ENCODE measurements at regions not wholly inside any gene's neighbourhood (a gene's known extent, or its start where the extent isn't known, plus 50 kb on each side); places are given as distances from the start of the nearest gene placed in this dataset.

DNA sequence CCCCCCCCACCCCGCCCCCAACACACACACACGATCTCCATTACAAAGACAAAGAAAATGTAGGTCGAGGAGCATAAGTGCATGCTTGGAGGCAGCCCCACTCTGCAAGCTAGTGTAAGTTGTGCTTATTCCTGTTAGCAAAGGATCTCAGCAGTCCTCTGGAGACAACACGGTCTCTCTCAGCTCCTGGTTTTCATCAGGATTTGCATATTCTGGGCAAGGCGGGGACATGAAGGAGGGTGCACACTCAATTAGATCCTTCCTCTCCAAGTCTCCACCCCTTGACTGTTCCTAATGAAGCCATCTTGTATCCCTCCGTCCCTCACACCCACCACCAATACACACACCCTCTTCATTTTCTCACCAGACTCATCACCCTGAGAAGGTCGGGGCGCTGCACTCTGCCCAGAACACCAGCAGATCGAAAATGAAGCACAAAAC, 63.8 kb downstream of the MRPL46 start:
- no peak for DNase-seq

GRCh38 chr15:88401996-88402656, 65.1 kb downstream of the MRPL46 start:
- DNase-seq, result no peak

GRCh38 chr15:88401251-88401995, 65.8 kb downstream of the MRPL46 start:
- no peak for DNase-seq

DNA sequence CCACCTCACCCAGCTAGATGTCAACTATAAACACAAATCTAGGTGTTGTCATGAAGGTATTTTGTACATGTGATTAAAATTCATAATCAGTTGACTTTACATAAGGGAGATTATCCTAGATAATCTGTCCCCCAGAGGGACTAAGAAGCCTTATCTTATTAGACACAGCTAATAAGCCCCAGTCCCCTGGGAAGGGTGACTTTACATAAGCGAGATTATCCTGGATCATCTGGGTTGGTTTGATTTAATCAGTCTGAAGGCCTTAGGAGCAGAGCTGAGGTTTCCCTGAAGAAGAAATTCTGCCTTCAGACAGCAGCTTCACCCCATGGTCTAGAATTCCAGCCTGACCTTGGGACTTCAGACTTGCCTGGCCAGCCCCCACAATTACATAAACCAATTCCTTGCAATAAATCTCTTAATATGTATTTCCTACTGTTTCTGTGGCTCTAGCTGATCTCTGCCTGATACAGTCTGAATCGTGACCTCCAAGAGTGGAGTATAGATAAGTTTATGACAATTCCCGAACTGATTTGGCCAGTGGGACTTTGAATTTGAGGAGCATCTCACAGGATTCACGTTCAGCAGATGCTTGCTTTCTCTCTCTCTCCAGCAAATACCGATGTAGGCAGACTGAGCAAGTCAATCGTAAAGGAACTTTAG, 66.5 kb downstream of the MRPL46 start:
- DNase-seq, result no peak

- no peak for DNase-seq
Measured at GRCh38 chr15:88400084-88400483, 67.1 kb downstream of the MRPL46 start.

DNA sequence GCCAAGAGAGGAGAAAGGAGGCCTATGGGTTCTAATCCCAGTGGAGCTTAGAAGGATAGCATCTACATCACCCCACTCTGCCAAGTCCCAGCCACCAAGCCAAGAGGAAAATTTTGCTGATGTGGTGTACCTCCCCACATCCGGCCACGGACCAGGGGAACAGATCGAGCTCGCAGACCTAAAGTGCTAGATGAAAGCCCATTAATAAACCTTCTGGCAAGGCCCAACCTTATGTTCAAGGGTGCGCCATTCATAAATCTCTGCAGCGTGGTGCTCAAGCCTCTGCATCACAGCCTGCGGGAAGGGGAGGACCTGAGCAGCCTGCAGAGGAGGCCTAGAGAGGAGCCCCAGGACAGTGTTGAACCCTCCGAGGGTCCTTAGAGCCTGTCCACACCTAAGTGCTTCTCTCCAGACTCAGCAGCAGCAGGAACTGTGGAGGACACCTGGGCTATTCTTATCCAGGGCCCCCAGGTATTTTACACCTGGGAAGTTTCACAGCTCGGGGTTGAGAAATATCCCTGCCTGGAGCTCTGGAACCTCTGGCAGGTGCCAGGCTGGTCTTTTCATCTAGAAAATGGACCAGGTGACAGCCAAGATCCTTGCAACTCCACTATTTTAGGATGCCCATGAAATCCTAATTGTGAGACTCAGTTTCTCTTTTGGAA, 68.0 kb downstream of the MRPL46 start:
- no peak for DNase-seq

DNA sequence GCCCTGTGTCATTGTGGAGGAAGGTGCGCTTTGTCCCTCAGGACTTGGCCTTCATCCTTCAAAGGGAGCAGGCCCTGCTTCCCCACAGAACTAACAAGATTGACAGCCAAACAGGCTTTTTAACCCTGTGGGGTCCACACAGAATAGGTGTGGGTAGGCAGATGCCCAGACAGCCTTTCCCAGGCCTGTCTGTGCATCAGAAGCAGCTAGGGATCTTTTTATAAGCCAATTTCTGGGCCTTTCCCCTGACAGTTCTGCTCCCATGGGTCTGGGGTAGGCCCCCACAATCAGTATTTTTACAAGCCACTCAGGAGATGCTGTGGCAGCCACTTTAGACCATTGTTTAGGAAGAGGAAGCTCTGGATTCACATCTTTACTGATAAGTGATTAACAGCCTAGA, 69.2 kb downstream of the MRPL46 start:
- no peak for DNase-seq

DNA sequence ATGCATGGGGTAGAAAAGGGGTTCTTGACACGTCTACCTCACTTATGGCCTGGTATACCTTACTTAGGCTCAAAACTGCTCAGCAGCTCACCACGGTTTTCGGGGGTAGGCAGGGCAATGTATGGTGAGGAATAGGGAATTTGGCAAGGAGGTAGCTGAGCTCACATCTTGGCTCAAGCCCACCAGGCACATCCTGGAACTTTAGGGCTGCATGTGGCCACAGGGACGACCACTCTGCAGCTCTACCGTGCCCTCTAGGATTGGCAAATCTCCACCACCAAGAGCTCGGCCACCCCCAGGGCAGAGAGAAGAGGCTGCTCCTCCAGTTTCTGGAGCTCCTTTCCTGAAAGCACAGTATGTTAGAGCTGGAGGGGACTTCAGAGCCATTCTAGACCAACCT, 69.7 kb downstream of the MRPL46 start:
- DNase-seq, result no peak

GRCh38 chr15:88395872-88396781, 71.1 kb downstream of the MRPL46 start:
- DNase-seq, result no peak

DNA sequence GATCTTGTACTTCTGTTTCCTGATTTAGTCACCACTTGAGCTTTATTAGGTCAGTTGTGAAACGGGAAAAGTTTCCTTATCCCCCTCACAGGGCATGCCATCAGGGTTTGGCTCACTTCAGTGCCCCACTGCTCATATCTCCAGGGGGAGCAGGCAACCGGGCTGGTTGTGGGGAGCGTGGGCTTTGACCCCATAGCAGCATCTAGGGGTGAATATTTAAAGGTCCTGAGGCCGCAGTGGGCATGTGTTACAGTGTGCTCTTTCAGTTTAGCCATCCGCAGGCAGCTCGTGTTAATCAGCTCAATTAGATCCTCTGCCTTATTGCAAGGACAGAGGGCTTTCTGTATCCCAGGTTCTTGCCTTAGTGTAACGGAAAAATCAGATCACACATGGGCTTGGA, 71.9 kb downstream of the MRPL46 start:
- DNase-seq, result no peak

GRCh38 chr15:88394553-88395145, 72.5 kb downstream of the MRPL46 start:
- no peak for DNase-seq

DNA sequence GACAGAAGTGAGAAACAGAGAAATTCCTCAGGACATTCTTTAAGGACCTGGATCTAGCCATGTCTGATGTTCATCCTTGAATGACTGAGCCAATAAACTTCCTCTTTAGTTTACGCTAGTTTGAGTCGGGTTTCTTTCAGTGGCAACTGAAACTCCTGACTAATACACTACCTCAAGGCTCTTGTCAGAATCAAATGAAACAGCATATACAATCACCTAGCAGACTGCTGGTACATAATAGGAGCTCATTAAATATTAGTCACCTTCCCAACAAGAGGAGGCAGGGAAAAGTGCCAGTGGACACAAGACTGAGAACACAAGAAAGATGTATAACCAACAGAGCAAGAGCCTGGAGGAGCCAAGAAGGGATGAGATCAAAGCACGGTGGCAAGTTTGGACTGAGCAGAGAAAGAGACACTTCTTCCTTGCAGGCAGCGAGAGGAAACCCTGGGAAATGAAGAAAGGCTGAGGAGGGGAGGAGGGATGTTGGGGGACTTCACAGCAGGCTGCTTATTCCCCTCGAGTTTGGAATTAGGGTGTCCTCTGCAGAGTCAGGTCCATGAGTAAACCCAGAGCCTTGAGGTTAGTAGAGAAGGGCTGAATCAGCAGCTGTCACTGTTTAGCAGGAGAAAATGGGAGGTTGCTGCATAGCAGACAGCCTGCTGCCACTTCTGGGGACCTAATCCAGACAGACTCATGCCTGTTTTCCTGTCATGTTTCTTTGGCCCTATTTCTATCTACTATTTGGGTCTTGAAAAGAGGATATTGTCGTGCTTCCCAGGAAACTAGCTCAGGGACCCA, 73.3 kb downstream of the MRPL46 start:
- DNase-seq, result no peak

DNA sequence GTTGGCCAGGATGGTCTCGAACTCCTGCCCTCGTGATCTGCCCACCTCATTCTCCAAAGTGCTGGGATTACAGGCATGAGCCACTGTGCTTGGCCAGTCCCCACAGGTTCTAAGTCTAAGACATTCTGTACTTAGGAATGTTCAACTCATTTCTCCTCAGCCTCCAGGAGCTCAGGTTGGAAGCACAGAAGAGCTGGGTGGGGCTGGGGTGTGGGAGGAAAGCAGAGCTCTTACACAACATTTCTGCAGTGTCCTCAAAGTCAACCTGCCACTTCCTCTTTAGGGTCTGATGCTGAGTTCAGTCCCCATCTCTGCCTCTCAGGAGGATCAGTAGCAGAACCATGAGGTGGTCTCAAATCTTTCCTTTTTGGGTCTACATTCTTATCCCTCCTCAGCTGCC, 75.5 kb downstream of the MRPL46 start:
- peak; percentile 5 to 17 for DNase-seq

- DNase-seq, result no peak
Measured at GRCh38 chr15:88391006-88391405, 76.2 kb downstream of the MRPL46 start.

GRCh38 chr15:88390164-88390901, 76.9 kb downstream of the MRPL46 start:
- no peak for DNase-seq

GRCh38 chr15:88389120-88389519, 78.1 kb downstream of the MRPL46 start:
- no peak for DNase-seq

DNA sequence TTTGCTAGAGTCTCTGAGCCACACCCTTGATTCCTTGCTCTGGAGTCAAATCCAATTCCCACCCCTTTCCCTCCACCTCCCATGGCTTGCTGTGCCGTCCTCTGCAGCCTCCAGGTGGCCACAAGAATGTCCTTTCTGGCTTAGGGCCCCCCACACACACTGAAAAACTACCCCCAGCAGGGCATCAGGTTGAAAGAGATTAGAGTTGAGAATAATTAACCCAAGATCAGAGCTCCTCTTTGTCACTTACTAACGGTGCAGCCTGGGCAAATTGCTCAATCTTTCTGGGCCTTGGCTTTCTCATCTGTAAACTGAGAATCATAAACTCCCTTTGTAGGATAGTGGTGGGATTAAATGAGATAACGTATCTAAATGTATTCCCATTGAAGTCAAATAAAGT, 78.5 kb downstream of the MRPL46 start:
- DNase-seq, result no peak

GRCh38 chr15:88385078-88385700, 82.0 kb downstream of the MRPL46 start:
- DNase-seq, result no peak

GRCh38 chr15:88383354-88383753, 83.8 kb downstream of the MRPL46 start:
- DNase-seq, result no peak

- no peak for DNase-seq
Measured at GRCh38 chr15:88382482-88382983, 84.7 kb downstream of the MRPL46 start.

Measured in inflammatory macrophage treated with lipopolysaccharide for 1 hour (primary cell).